Kidney epithelial cell (primary cell): ENCODE measurements at regions not wholly inside any gene's neighbourhood (a gene's known extent, or its start where the extent isn't known, plus 50 kb on each side); places are given as distances from the start of the nearest gene placed in this dataset.

Experiments
- DNase-seq: peaks from one replicate; pipeline ENCODE4 v3.0.0-alpha.2; 2010; ENCODE audit warnings: low read depth
- H3K27me3 ChIP-seq: 2 replicates; pipeline ENCODE4 v1.6.0; 2011; ENCODE audit warnings: low read length; ENCODE audit not compliant: control insufficient read depth, insufficient read depth
- H3K36me3 ChIP-seq: 2 replicates; pipeline ENCODE4 v1.5.1; 2011; ENCODE audit warnings: low read length; ENCODE audit not compliant: control insufficient read depth, insufficient read depth
- H3K4me3 ChIP-seq: 2 replicates; pipeline ENCODE4 v1.5.1; 2011; ENCODE audit warnings: low read depth, mild to moderate bottlenecking, control low read depth, low read length
- CTCF ChIP-seq: IDR thresholded peaks from 2 replicates; pipeline ENCODE4 v1.5.1; 2011; ENCODE audit warnings: mild to moderate bottlenecking, moderate library complexity, low read length, control low read depth, inconsistent platforms; ENCODE audit not compliant: insufficient read depth, poor library complexity, severe bottlenecking

- Histone ChIP-seq H3K27me3 (no peaks in the 10 kb centered on the region), H3K36me3 (no peaks in the 10 kb centered on the region), H3K4me3 (no peak overlapping the region)
- TF ChIP-seq CTCF = no peak
- DNase-seq = no peak
Measured at GRCh38 chr2:167803449-167803988, 443.9 kb downstream of the STK39 start.

- no peak for DNase-seq
- Histone ChIP-seq H3K4me3 (no peak overlapping the region), H3K27me3 (no peaks in the 10 kb centered on the region), H3K36me3 (no peaks in the 10 kb centered on the region)
- no peak for TF ChIP-seq CTCF
Measured at GRCh38 chr2:167794554-167795255, 452.7 kb downstream of the STK39 start.

- TF ChIP-seq CTCF = no peak
- Histone ChIP-seq H3K27me3 (no peaks in the 10 kb centered on the region), H3K4me3 (no peak overlapping the region), H3K36me3 (no peaks in the 10 kb centered on the region)
- no peak for DNase-seq
Measured at GRCh38 chr2:167793725-167794124, 453.7 kb downstream of the STK39 start.

GRCh38 chr2:167792126-167792525, 455.3 kb downstream of the STK39 start:
- no peak for DNase-seq
- no peaks in the 10 kb centered on the region for H3K27me3 ChIP-seq
- H3K4me3 ChIP-seq = no peak overlapping the region
- no peaks in the 10 kb centered on the region for H3K36me3 ChIP-seq
- TF ChIP-seq CTCF = no peak

GRCh38 chr2:167790781-167791450, 456.5 kb downstream of the STK39 start:
- no peak for TF ChIP-seq CTCF
- no peak for DNase-seq
- no peaks in the 10 kb centered on the region for H3K36me3 ChIP-seq

More at GRCh38 chr2:167790781-167791450, 456.5 kb downstream of the STK39 start:
- Histone ChIP-seq H3K27me3 (no peaks in the 10 kb centered on the region), H3K4me3 (no peak overlapping the region)
